Endothelial cell (in vitro differentiated cells): ENCODE measurements at regions not wholly inside any gene's neighbourhood (a gene's known extent, or its start where the extent isn't known, plus 50 kb on each side); places are given as distances from the start of the nearest gene placed in this dataset.
"Not testable (repeated sequence)": the region's sequence is repeated elsewhere in the genome, so short reads cannot be mapped to it uniquely, and the experiment has no call there.

ENCODE experiments used
- DNase-seq: peaks from one replicate; pipeline ENCODE4 v3.0.0; 2021; ENCODE audit warnings: low spot score
- H3K27ac Mint-ChIP-seq: one replicate; pipeline ENCODE4 v1.8.0; 2021; ENCODE audit warnings: mixed read lengths, inconsistent platforms; ENCODE audit not compliant: unreplicated experiment
- H3K27me3 Mint-ChIP-seq: one replicate; pipeline ENCODE4 v1.8.0; 2021; ENCODE audit warnings: mild to moderate bottlenecking, moderate library complexity, mixed read lengths, inconsistent platforms; ENCODE audit not compliant: unreplicated experiment
- H3K36me3 Mint-ChIP-seq: one replicate; pipeline ENCODE4 v1.8.0; 2021; ENCODE audit warnings: mild to moderate bottlenecking, low read depth, mixed read lengths, inconsistent platforms; ENCODE audit not compliant: unreplicated experiment
- H3K4me1 Mint-ChIP-seq: one replicate; pipeline ENCODE4 v1.8.0; 2021; ENCODE audit warnings: mild to moderate bottlenecking, mixed read lengths, inconsistent platforms; ENCODE audit not compliant: unreplicated experiment
- H3K4me3 Mint-ChIP-seq: one replicate; pipeline ENCODE4 v1.8.0; 2021; ENCODE audit warnings: mild to moderate bottlenecking, mixed read lengths, inconsistent platforms; ENCODE audit not compliant: unreplicated experiment
- H3K9me3 Mint-ChIP-seq: one replicate; pipeline ENCODE4 v1.8.0; 2021; ENCODE audit warnings: mixed read lengths, inconsistent platforms; ENCODE audit not compliant: unreplicated experiment
- CTCF ChIP-seq: fragments of 200-600 bp; sonication (generic); IDR thresholded peaks from one replicate; pipeline ENCODE4 v1.5.0; 2021; ENCODE audit warnings: antibody characterized with exemption; ENCODE audit not compliant: unreplicated experiment

DNA sequence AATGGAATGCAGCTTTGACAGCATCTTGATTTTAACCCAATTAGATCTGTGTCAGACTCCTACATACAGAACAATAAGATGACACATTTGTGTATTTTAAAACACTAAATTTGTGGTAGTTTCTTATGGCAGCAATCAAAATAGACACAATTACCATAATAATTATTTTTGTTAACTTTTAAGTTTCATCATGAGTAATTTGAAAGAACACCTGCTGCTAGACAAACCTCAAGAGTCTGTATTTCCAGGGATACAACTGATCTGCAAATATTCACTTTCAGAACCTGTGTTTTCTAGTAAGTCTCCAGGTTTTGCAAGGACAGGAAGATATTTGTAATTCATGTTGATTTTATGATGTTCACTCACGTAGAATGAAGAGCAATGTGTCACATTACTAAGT, 736.8 kb downstream of the DIPK2A start:
- Mint-ChIP-seq H3K4me1 (no peaks in the 10 kb centered on the region), H3K27me3 (no peaks in the 10 kb centered on the region), H3K36me3 (no peaks in the 10 kb centered on the region), H3K27ac (no peak overlapping the region), H3K4me3 (no peak overlapping the region), H3K9me3 (no peaks in the 10 kb centered on the region)
- TF ChIP-seq CTCF = no peak
- no peak for DNase-seq

DNA sequence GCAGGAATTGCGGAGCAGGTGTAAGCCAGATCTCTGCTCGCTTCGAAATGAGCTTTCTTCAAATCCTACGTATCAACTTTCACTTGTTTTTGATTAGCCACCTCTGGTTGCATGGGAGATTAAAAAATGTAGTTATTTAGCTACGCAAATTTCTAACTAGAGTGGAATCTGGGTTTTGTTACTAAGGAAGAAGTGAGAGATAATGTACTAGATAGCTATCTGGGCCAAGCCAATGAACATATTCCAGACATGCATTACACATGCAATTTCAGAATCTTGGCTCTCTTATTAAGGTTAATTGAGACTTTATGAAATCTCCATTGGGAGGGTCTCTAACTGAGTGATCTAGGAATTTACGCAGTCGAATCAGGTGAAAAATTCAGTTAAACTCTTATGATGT, 765.7 kb downstream of the DIPK2A start:
- no peak overlapping the region for H3K27ac Mint-ChIP-seq
- no peaks in the 10 kb centered on the region for H3K9me3 Mint-ChIP-seq
- H3K4me3 Mint-ChIP-seq = no peak overlapping the region
- TF ChIP-seq CTCF = no peak
- no peaks in the 10 kb centered on the region for H3K36me3 Mint-ChIP-seq
- H3K4me1 Mint-ChIP-seq = no peaks in the 10 kb centered on the region
- no peaks in the 10 kb centered on the region for H3K27me3 Mint-ChIP-seq
- no peak for DNase-seq

DNA sequence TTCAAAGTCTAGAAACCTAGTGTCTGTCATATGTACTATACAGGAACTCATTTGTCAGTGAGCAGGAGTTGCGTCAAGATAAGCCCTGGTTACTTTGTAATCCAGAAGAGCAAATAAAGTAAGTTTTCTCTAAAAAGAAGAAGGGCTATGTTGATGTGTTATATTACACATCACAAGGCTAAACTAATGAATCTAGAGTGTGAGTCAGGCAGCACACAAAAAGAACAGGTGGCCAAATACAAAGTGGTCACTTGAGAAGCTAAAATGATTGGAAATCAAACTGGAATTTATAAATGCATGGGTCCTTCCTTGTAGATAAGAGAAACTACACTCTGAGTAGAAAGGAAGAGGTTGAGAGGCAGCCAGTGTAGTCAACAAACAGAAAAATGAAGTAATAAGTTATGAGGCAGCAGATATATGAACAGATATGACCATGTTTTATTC, 771.6 kb downstream of the DIPK2A start:
- Mint-ChIP-seq H3K4me3 (no peak overlapping the region), H3K4me1 (no peaks in the 10 kb centered on the region), H3K36me3 (no peaks in the 10 kb centered on the region), H3K9me3 (no peaks in the 10 kb centered on the region), H3K27ac (no peak overlapping the region), H3K27me3 (no peaks in the 10 kb centered on the region)
- no peak for DNase-seq
- no peak for TF ChIP-seq CTCF

DNA sequence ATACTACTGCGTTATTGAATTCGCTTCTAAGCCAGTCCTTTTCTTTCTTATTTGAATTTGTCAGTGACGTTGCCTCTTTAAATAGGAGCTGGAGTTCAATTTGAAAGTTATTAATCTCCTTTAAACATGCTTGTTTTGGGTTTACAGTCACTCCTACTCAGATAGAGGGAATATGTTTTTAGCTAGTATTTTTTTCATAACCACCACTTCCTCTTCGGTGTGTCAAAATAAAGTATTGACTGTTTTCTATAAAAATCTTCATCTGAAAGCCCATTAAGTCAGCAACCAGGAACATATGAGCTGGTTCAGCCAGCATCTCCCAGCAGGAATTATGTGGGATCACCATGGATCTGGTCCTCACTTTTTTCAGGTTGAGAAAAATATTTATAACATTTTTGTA, 772.9 kb downstream of the DIPK2A start:
- no peak for DNase-seq
- H3K9me3 Mint-ChIP-seq = no peaks in the 10 kb centered on the region
- no peak overlapping the region for H3K27ac Mint-ChIP-seq
- H3K36me3 Mint-ChIP-seq = no peaks in the 10 kb centered on the region
- TF ChIP-seq CTCF = no peak
- no peak overlapping the region for H3K4me3 Mint-ChIP-seq
- no peaks in the 10 kb centered on the region for H3K4me1 Mint-ChIP-seq
- no peaks in the 10 kb centered on the region for H3K27me3 Mint-ChIP-seq

DNA sequence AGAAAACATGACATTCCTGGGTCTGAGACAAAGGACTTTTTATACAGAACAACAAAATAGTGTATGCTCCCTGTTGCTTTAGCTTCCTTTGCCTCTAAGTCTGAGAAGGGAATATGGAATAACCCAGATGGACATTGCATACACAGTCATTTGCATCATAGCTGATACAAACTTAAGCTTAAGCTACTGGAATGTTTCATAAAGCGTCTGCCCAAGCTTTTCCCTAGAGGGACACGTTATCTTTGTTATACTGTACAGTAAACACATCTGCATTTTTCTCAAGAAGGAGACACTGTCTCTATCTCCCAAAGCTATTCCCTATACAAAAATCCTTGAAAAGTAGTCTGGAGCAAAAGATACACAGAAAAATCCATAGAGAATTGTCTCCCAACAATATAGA, 775.0 kb downstream of the DIPK2A start:
- Mint-ChIP-seq H3K27me3 (no peaks in the 10 kb centered on the region), H3K4me1 (no peaks in the 10 kb centered on the region), H3K36me3 (no peaks in the 10 kb centered on the region), H3K4me3 (no peak overlapping the region), H3K27ac (no peak overlapping the region), H3K9me3 (no peaks in the 10 kb centered on the region)
- TF ChIP-seq CTCF = no peak
- no peak for DNase-seq

DNA sequence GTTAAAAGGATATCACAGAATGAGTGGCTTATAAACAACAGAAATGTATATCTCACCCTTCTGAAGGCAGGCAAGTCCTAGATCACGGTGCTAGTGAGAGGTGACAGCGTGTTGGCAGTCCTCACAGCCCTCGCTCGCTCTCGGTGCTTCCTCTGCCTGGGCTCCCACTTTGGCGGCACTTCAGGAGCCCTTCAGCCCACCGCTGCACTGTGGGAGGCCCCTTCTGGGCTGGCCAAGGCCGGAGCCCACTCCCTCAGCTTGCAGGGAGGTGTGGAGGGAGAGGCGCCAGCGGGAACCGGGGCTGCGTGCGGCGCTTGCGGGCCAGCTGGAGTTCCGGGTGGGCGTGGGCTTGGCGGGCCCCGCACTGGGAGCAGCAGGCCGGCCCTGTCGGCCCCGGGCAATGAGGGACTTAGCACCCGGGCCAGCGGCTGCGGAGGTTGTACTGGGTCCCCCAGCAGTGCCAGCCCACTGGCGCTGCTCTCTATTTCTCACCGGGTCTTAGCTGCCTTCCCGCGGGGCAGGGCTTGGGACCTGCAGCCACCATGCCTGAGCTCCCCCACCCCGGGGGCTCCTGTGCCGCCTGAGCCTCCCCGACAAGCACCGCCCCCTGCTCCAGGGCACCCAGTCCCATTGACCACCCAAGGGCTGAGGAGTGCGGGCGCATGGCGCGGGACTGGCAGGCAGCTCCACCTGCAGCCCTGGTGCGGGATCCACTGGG, 778.1 kb downstream of the DIPK2A start:
- not testable (repeated sequence) for H3K4me3 Mint-ChIP-seq, H3K4me1 Mint-ChIP-seq, DNase-seq, H3K27ac Mint-ChIP-seq, H3K9me3 Mint-ChIP-seq, H3K27me3 Mint-ChIP-seq, H3K36me3 Mint-ChIP-seq
